HepG2 (cell line): ENCODE measurements at regions not wholly inside any gene's neighbourhood (a gene's known extent, or its start where the extent isn't known, plus 50 kb on each side); places are given as distances from the start of the nearest gene placed in this dataset.

Source experiments
- ATAC-seq: fragments of 200-7000 bp; cut with Tn5 transposase; 3 replicates; pipeline ENCODE4 v1.9.1; 2020; ENCODE audit warnings: mild to moderate bottlenecking, moderate library complexity
- BruUV-seq: library from RNA; stranded (reverse); fragments of 400-500 nt; replicated peaks from 2 replicates; lab custom pipeline; 2021; lab: Mats Ljungman, UMichigan
- CTCF ChIA-PET: fragments of 300-600 bp; formaldehyde crosslinking; extraction: SDS; loops from one replicate; lab custom pipeline; 2021; ENCODE audit warnings: low total read pairs, inconsistent platforms, low intra/inter-chr PET ratio; lab: Yijun Ruan, JAX
- POLR2A ChIA-PET: fragments of 350-600 bp; sonication (Branson Sonifier 250); formaldehyde crosslinking; loops from one replicate; lab custom pipeline; 2020; ENCODE audit warnings: antibody characterized with exemption, inconsistent platforms; lab: Yijun Ruan, JAX
- DNase-seq: peaks from one replicate; pipeline ENCODE4 v3.0.0-alpha.2; 2015; ENCODE audit warnings: low spot score
- FAIRE-seq: peaks from 3 replicates; lab custom pipeline; 2011; peaks lifted over from hg19 to GRCh38; lab: Jason Lieb, UNC
- H2AFZ ChIP-seq: one replicate; pipeline ENCODE4 v1.6.1; 2011; ENCODE audit warnings: low read length, inconsistent platforms
- H3K27ac ChIP-seq: fragments of 300-600 bp; 3 replicates; pipeline ENCODE4 v1.8.0; 2011; ENCODE audit warnings: mixed run types, mild to moderate bottlenecking, mixed read lengths, low read length, inconsistent platforms; ENCODE audit not compliant: insufficient read depth; ENCODE audit errors: extremely low read length
- H3K27me3 ChIP-seq, 2 experiments: fragments of 200-600 bp in 1 of 2; 2 replicates in 1 of 2; 3 replicates in 1 of 2; pipeline versions ENCODE4 v1.6.0 to v1.8.0; 2011; ENCODE audit warnings: low read length in 2 of 2, mild to moderate bottlenecking in 2 of 2, moderate library complexity in 2 of 2, inconsistent platforms in 1 of 2; ENCODE audit not compliant: insufficient read depth in 2 of 2, control insufficient read depth in 1 of 2
- H3K36me3 ChIP-seq, 2 experiments: fragments of 200-600 bp in 1 of 2; replicated peaks in 1 of 2; 2 replicates in 1 of 2; 3 replicates in 1 of 2; pipeline versions ENCODE4 v1.5.1 to v1.8.0; 2011; ENCODE audit warnings: low read length in 2 of 2, inconsistent platforms in 1 of 2; ENCODE audit not compliant: insufficient read depth in 2 of 2, control insufficient read depth in 1 of 2
- H3K4me1 ChIP-seq: 2 replicates; pipeline ENCODE4 v1.5.1; 2012; ENCODE audit warnings: low read length, inconsistent platforms; ENCODE audit not compliant: insufficient read depth
- H3K4me2 ChIP-seq: 2 replicates; pipeline ENCODE4 v1.6.0; 2011; ENCODE audit warnings: low read depth, low read length, inconsistent platforms
- H3K4me3 ChIP-seq, 3 experiments: fragments of 200-600 bp in 1 of 3; sonication (generic), shearing (Covaris generic) in 1 of 3; replicated peaks in 1 of 3; 2 replicates each; pipeline ENCODE4 v1.5.1; 2011 to 2016; ENCODE audit warnings: low read length in 3 of 3, inconsistent platforms in 2 of 3, low read depth in 2 of 3, mild to moderate bottlenecking in 2 of 3, control low read depth in 1 of 3, mixed read lengths in 1 of 3; ENCODE audit not compliant: insufficient read depth in 1 of 3
- H3K79me2 ChIP-seq: one replicate; pipeline ENCODE4 v1.6.1; 2011; ENCODE audit warnings: low read length, inconsistent platforms; ENCODE audit not compliant: insufficient read depth
- H3K9ac ChIP-seq: 2 replicates; pipeline ENCODE4 v1.6.0; 2011; ENCODE audit warnings: mild to moderate bottlenecking, low read depth, low read length, inconsistent platforms; ENCODE audit not compliant: insufficient read depth
- H3K9me3 ChIP-seq: 2 replicates; pipeline ENCODE4 v1.5.1; 2012; ENCODE audit warnings: mild to moderate bottlenecking, low read length
- H4K20me1 ChIP-seq: 2 replicates; pipeline ENCODE4 v1.6.0; 2011; ENCODE audit warnings: inconsistent platforms, mild to moderate bottlenecking, low read length, moderate library complexity; ENCODE audit not compliant: insufficient read depth
- ARNTL ChIP-seq: sonication (generic); formaldehyde crosslinking; IDR thresholded peaks from 2 replicates; pipeline ENCODE4 v1.4.0; 2020; ENCODE audit warnings: mild to moderate bottlenecking, missing genetic modification reagents
- CEBPB ChIP-seq: IDR thresholded peaks from 2 replicates; pipeline ENCODE4 v1.6.1; 2011; ENCODE audit warnings: low read depth, low read length, improper control_type of control experiment, borderline replicate concordance
- DPF2 ChIP-seq: sonication (generic); formaldehyde crosslinking; IDR thresholded peaks from 2 replicates; pipeline ENCODE4 v1.4.0; 2020; ENCODE audit warnings: mild to moderate bottlenecking, low read depth, missing genetic modification reagents, borderline replicate concordance
- STAG1 ChIP-seq: sonication (generic); formaldehyde crosslinking; IDR thresholded peaks from 2 replicates; pipeline ENCODE4 v1.4.0; 2020; ENCODE audit warnings: missing genetic modification reagents
- ZBTB39 ChIP-seq: sonication (generic); formaldehyde crosslinking; IDR thresholded peaks from 2 replicates; pipeline ENCODE4 v1.5.0; 2020; ENCODE audit warnings: missing genetic modification reagents
- WGBS: methylation state at CpG from one replicate; pipeline ENCODE4 v1.1.6; 2017; ENCODE audit warnings: low lambda C conversion rate; 5-methylcytosine and 5-hydroxymethylcytosine counted together
- in situ Hi-C: cut with HindIII; loops from 2 replicates; pipeline ENCODE4 v1.10.0; 2017; ENCODE audit warnings: low pct_unique_long_range_greater_than_20kb; ENCODE audit not compliant: extremely low pct_ligation_motif_present
- intact Hi-C: fragments of 100-400 bp; cut with micrococcal nuclease; formaldehyde crosslinking; loops from one replicate; pipeline ENCODE4 v1.10.0; 2022; ENCODE audit not compliant: unreplicated experiment

- TF ChIP-seq ZBTB39 (CRISPR knock-in tag), result no peak
- TF ChIP-seq STAG1 (CRISPR knock-in tag), result peak; percentile 27
- TF ChIP-seq ARNTL (CRISPR knock-in tag), result no peak
- TF ChIP-seq DPF2 (CRISPR knock-in tag), result no peak
- peak; percentile 49; the same call in 1 of the 2 replicates for TF ChIP-seq CEBPB
- in situ Hi-C loops (no loop called here), intact Hi-C loops (no loop called here)
- CTCF ChIA-PET, result no interaction called here
- WGBS, result 17% methylated on average over 1 of the region's 1 CpG
- ATAC-seq (peak; percentile 87), FAIRE-seq (no peak), DNase-seq (no peak)
- H3K36me3 ChIP-seq, result no peaks in the 10 kb centered on the region
- 0 out of 2 replicates have a peak, but pooled peaks cover 7% of the 10 kb centered on the region for H3K4me1 ChIP-seq
- H3K79me2 ChIP-seq, result no peaks in the 10 kb centered on the region
- no peak overlapping the region for H3K27ac ChIP-seq
- H3K9me3 ChIP-seq, result no peaks in the 10 kb centered on the region
- POLR2A ChIA-PET, result no interaction called here
- H4K20me1 ChIP-seq, result no peaks in the 10 kb centered on the region
- H3K4me2 ChIP-seq, result no peak overlapping the region
- BruUV-seq, result no TSS peak
- H3K4me3 ChIP-seq, result no peak overlapping the region
- H3K27me3 ChIP-seq, result peaks cover 0 to 18% of the 10 kb centered on the region in 2 experiments; a peak in 2 of 5 replicates
- H3K9ac ChIP-seq, result no peak overlapping the region
- no peak overlapping the region for H2AFZ ChIP-seq
These were observed 96.0 kb upstream of the SLC44A1 start for GRCh38 chr9:105148328-105149006.
